HG02885 (cell line): ENCODE measurements at regions not wholly inside any gene's neighbourhood (a gene's known extent, or its start where the extent isn't known, plus 50 kb on each side); places are given as distances from the start of the nearest gene placed in this dataset.

Experiments
- ATAC-seq: cut with Tn5 transposase; IDR thresholded peaks from one replicate; pipeline ENCODE4 v1.9.1; 2021; ENCODE audit warnings: mild to moderate bottlenecking; ENCODE audit not compliant: unreplicated experiment, poor library complexity

DNA sequence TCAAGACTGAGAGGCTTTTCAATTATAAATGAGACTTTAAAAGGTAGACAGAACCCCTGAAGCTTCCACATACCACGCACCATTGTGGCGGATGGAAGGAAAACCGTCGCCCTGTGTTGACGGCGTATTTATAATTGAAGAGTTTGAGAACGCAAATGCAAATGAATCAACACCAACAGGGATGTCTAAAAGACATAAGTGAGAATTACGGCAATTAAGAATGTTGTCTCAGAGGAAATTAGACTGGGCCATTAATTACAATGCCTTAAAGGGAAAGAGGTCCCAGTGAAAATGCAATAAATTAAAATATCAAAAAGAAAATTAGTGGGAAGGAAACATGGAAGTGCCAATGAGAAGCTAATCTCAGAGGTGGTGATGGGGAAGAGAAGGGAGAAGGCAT is 148.5 kb upstream of the XYLT1 start:
- ATAC-seq: no peak

DNA sequence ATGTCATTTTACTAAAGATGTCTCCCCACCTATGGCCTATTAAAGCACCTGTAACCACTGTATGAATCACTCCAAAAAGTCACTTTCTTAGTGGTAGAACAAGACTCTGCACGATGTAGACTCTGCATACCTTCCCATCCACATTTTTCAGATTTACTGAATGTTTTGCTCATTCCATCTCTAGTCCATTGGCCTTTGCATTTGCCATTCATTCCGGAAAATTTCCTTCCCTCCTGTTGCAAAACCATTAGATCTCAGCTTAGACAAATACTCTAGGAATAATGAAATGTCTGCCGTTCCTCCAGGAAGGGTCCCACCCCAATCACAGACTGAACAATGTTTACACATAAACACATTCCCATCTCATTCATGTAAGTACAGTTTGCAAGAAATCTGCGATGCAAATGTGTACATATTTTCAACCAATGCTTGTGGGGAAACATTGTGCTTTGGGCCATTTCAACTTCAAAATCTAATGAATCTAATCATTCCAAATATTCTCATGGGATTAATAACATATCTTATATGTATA is 146.3 kb upstream of the XYLT1 start:
- no peak for ATAC-seq

DNA sequence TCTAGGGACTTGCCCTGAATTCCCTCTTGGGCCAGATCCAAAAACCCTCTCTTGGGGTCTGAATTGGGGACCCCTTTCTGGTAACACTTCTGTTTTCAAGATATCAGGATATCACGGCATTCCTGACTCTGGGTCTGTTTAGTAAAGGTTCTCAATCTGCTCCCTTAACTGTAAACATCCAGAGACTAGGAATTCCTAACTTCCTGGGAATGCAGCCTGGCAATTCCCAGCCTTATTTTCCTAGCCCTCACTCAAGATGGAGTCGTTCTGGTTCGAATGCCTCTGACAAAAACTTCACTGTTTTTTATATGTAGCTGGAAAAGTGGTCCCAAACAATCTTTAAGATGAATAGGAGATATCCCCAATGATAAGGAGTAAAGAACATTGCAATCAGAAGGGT is 141.6 kb upstream of the XYLT1 start:
- ATAC-seq: no peak

DNA sequence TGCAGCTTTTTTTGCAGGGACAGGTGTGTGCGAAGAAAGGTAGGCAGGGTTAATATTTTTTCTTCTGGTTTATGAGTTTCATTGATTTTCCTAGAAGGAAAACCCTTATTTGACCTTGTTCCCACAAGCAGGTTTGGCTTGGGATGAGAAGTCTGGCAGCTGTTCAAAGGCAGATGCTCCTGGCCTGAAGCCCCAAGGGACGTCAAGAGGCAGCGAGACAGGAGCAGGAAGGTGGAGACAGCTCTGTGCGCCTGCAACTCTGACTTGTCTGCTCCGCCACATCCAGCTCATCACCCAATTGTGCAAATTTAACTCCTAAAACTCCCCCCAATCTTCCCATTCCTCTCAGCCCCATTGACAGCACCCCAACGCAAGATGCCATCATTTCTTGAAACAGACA is 136.8 kb upstream of the XYLT1 start:
- ATAC-seq: no peak

DNA sequence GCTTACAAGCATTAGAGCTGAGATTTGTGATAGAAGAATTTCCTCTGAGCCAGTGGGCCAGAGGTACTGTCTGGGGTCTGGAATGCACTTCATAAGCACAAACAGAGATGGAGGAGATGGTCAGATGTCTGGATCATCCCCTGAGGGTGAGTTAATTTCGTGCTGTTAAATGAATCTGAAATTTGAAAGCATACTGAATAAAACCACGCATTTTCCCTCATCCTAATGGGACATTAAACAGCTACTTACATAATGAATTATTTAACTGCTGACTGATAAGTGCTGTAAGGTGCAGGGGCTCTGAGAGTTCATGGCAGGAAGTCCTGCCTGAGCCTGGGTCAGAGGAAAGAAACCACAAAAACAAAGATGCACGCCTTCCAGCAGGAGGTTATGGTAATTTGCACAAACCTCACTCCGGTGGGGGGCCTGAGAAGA is 136.3 kb upstream of the XYLT1 start:
- no peak for ATAC-seq

DNA sequence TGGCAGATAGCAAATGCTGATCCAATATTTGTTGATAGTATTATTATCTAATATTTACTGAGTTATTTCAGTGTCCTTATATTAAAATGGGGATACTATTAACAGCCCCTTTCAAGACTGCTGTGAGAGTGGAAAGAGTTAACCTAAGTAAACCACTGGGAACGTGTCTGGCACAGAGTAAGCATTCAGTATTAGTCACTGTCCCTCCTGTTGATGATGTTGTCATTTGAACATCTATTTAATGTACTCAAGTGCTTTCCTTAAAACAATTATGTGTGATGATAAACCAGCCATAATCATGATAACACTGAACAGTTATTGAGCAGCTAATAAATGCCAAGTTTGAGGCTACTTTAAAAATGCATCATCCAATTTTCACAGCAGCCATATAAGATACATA is 135.7 kb upstream of the XYLT1 start:
- ATAC-seq: no peak

DNA sequence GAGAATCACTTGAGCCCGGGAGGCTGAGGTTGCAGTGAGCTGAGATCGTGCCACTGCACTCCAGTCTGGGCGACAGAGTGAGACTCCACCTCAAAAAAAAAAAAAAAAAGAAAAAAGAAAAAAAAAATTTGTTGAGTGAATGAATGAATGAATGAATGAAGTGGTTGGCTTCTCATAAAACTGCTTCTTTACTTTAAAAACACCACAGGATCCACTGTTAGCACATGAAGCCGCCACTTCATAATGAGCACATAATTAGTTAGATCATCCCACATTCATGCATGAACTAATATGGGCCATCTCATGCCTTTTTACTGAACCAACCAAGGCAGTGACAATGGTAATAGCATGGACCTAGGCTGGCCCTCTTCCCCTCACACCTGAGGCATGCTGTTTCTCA is 135.0 kb upstream of the XYLT1 start:
- ATAC-seq: no peak

DNA sequence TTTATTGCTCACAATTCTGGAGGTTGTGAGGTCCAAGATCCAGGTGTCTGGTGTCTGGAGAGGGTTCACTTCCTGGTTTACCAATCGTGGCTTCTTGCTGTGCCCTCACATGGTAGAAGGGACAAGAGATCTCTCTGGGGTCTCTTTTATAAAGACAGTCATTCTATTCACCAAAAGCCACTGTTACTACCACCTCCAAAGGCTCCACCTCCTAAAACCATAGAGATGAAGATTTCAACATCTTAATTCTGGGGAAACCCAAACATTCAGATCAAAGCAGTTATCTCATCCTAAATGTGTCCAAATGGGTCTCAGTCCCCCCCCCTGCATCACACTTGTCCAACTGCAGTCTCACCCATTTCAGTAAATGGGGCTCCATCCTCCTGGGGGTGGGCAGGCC is 132.9 kb upstream of the XYLT1 start:
- no peak for ATAC-seq

DNA sequence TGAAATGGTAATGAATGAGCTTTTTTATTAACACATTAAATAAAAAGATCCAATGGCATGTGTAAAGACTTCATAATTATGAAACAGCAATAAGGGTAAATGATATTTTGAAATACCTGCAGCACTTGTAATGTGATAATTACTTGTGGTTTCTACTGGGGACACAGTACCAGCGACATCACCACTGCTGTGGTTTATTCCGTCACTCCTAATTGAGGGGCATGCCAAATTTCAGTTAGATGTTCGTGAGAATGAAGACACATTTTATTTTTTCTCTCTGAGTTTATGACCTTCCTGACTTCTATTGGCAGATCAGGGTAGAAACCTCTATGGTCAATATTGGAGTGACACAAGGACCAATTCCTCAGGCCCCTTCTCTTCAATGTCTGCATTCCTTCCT is 131.9 kb upstream of the XYLT1 start:
- ATAC-seq: no peak

DNA sequence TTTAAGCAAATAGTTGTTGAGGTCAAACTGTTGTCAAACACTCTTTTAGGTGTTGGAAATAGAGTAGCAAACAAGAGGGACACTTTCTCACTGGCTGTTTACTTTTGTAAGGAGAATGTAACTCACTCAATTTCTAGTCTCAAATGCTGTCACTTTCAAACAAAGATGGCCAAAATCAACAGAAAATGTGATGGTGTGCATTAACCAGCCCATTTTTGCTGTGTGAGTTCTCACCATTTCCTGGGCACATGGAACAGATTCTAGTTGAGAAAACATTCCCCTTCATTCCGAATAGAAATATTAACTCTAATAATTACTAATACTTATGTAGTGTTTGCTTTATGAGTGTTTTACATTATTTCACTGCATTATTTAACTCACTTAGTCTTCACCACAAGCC is 128.2 kb upstream of the XYLT1 start:
- ATAC-seq: no peak

DNA sequence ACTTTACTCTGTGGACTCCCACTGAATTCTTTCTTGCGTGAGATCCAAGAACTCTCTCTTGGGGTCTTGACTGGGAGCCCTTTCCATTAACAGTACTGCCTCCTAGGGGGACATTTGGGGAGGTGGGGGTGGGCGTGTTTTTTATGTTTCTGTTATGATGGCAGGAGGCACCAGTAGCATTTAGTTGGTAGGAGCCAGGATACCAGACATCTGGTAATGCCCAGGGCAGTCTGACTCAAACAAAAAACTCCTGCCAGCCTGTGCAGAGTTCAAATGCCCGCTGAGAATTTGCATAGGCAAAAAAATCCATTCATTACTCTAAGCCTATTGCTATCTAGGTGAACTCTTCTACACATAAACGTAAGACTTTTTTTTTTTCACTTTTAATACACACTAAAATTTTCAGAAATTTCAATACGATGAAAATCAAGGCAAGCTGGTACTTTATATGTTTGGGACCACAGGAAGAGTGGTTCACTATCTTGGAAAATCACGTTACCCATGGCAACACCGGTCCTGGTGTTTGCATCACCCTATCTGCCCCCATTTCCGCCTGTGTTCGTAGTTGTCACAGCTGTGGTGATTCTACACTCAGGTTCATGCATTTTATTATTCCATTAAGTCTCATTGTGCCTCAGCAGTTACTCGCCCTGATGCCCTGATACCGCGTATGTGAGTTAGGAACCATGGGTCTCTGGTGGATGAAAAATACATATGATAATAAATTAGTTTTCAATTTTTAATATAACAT is 121.1 kb upstream of the XYLT1 start:
- ATAC-seq: no peak

DNA sequence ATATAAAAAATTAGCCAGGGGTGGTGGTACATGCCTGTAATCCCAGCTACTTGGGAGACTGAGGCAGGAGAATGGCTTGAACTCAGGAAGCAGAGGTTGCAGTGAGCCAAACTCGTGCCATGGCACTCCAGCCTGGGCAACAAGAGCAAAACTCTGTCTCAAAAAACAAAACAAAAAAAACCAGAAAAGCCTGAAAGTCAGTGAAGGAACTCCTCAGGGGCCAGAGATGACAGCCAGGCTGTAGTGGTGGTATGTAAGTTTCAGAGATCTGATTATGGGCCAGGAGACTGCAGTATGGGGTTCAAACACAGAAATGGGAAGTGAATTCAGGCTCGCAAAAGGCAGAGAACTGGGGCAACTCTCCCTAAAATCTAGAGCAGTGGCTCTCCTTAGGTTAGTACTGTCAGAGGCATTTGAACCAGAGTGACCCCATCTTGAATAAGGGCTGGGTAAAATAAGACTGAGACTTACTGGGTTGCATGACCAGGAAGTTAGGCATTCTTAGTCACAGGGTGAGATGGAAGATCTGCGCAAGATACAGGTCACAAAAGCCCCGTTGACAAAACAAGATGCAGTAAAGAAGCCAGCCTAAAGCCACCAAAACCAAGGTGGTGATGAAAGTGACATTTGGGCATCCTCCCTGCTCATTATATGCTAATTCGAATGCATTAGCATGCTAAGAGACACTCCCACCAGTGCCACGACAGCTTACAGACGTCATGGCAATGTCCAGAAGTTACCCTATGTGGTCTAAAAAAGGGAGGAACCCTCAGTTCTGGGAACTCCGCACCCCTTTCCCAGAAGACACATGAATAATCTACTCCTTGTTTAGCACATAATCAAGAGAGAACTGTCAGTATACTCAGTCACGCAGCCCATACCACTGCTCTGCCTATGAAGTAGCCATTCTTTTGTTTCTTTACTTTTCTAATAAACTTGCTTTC is 120.2 kb upstream of the XYLT1 start:
- no peak for ATAC-seq

DNA sequence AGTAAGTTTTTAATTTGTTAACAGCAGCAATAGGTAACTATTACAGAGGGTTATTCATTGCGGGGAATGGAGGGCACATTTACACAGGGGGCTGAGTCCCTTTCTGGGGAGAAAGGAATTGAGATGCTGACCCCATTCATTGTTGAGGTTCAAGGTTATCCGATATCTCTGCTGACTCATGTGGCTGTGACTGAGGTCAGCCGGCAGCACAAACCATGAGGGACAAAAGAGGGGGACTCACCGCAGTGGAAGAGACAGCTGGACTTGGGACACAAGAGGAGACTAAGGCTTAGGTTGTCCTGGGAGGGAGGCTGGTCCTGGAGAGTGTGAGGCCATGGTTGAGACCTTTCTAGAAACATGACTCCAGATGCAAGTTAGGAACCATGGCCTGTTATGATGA is 119.1 kb upstream of the XYLT1 start:
- ATAC-seq: no peak

DNA sequence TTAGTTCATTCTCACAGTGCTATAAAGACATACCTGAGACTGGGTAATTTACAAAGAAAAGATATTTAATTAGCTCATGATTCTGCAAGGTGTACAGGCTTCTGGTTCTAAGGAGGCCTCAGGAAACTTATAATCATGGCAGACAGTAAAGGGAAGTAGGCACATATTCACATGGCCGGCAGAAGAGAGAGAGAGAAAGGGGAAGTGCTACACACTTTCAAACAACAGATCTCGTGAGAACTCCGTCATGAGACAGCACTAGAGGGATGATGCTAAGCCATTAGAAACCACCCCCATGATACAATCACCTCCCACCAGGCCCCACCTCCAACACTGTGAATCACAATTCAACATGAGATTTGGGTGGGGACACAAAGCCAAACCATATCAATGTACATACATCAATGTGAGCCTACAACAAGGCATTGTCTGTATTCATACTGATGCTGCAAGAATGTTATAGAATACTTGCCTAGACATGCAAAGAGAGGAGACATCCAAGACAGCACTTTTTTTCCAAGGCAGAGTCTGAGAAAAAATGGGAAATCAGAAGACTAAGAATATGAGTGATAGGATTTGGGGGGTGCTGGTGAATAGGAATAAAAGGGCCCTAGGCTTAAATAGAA is 114.8 kb upstream of the XYLT1 start:
- no peak for ATAC-seq

DNA sequence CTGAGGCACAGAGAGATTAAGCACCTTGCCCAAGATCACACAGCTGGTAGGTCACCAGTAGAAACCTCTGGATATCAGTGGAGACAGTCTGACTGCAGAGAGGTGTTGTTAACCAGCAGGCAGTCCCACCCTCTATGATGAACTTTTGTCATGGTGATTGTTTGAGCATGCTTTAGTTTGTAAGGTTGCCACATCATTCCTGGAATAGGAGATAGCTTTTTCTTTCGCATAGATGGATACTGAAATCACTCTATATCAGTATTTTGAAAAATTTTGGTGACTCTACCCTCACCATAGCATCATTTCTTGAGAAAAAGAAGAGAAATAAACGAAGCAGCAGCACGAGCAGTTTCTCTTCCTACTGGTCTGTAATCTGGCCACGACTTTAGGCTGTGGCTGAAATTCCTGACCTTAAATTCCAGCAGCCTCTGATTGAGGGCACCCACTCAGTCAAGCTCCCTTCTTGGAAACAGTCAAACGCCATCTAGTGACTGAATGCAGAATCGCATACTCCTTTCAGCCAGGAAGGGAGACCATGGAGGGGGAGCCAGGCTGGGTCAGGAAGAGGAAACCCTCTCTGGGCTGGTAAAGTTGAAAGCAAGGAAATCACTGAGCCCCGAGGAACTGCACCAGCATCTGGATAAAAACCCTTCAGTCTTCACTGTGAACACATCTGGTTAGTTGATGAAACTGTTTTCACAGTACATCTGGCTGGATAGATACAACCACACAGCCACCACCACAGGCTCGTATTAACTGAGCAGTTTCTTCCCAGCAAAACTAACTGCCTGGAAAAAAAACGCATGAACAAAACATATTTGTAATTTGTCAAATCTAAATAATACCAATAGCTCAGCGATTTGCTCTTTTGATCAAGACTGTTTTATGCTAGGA is 108.5 kb upstream of the XYLT1 start:
- ATAC-seq: no peak

DNA sequence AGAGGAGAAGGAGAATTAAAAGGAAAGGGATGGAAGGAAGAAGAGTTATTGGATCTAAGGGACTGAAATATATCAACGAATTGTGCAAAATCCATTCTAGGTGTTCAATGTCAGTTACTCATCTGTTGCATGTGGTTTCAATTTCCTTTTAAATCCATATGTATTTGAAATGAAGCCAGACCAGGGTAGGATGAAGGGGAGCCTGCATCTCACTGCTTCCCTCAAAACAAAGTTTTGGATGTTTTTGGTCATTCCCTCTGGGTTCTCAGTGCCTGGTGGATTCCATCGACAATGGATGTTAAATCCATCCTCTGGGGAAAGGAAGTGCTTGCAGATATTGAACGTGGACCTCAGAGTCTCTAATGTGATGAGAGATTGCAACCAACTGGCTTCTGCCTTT is 103.5 kb upstream of the XYLT1 start:
- no peak for ATAC-seq

DNA sequence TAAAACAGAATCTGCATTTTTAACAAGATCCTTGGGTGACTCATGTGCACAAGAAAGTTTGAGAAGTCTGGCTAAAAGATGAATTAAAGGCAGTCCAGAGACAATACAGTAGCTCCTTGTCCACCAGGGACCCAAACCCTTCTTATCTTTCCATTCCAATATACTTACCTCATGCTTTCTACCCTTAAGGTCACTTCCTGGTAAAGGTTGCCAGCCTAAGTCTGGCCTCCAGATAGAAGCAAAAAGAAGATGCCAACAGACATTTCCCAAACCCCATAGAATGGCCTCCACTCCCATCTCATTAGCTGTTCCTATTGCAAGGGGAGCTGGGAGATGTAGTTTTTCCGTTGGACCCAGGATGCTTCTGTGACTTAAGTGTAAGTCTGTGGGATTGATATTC is 101.4 kb upstream of the XYLT1 start:
- no peak for ATAC-seq

DNA sequence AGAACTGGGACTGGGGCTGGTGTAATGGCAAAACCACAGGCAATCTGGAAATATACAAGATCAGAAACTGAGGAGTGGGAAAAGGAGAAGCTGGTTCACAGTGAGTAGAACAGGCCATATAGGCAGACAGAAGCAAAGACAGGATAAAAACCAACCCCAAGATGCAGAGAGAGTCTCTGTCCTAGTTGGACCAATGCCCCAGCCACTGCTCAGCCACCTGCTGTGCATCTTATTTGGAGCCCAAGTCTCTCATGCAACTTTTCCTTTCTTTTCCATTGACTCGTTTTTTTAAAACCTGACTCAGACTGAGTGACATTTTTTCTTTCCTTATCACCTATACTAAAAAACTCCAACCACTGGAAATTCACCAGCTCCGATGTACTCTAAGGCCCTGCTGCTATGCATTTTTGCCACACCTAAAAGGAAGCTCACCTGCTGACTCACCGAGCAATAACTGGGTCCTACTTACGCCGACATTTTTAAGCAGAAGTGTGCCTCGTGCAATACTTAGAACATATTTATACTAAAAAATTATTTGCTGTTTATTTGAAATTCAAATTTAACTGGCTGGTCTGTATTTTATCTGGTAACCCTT is 100.8 kb upstream of the XYLT1 start:
- ATAC-seq: no peak

DNA sequence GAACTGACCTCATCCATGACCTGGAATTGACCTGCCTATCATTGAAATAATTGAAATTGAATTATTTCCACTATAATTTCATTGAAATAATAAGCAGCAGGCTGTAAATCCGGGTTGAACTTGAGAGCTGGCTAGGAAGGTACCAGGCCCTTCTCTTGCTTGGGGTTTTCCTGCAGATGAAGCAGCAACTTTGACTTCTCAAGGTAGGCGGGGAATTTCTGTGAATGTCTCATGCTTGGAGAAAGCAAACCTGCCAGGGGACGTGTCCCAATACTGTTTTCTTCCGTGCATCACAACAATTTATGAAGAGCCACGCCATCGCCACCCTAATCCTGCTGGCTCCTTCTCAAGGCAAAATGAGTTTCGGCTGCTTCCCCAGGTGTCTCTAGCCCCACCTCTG is 97.5 kb upstream of the XYLT1 start:
- ATAC-seq: no peak

DNA sequence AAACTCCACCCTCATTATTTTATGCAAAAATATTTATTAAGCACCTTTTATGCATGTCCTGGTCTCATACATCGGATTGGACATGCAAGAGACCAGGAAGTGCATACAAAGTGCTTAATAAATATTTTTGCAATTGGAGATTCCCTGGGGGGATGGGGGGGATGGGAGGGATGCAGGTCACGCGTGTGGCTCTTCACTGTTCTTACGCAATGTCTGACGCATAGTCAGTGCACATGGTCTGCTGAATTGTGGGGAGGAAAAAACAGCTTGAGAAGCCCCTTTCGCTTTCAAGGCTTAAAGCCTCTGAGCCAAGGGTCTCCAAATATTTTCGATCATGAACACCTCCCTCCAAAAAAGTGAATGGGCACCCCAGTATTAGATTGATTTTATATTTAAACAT is 96.7 kb upstream of the XYLT1 start:
- ATAC-seq: no peak
